T-cell (primary cell): ENCODE measurements at regions not wholly inside any gene's neighbourhood (a gene's known extent, or its start where the extent isn't known, plus 50 kb on each side); places are given as distances from the start of the nearest gene placed in this dataset.

Experiments used
- ATAC-seq, 4 experiments: fragments of 200-7000 bp in 3 of 4; fragments of 150-1000 bp in 1 of 4; cut with Tn5 transposase; replicated peaks in 1 of 4; 1 replicate in 3 of 4; 2 replicates in 1 of 4; pipeline ENCODE4 v1.10.0; 2021; ENCODE audit warnings: moderate library complexity in 3 of 4, mild to moderate bottlenecking in 2 of 4, moderate number of reproducible peaks in 1 of 4
- CTCF ChIA-PET, 2 donors: fragments of 300-600 bp; sonication (Branson Sonifier 250); formaldehyde crosslinking; loops; one replicate each; lab custom pipeline; 2022; ENCODE audit warnings: antibody characterized with exemption in 2 of 2; lab: Charles Lee
- POLR2A ChIA-PET, 2 donors: fragments of 300-600 bp; sonication (Branson Sonifier 250); formaldehyde crosslinking; loops; one replicate each; lab custom pipeline; 2022; ENCODE audit warnings: antibody characterized with exemption in 2 of 2; lab: Charles Lee
- DNase-seq, 35 experiments: peaks; one replicate each; pipeline versions ENCODE4 v3.0.0 to v3.0.0-alpha.2; 2013 to 2023
- H3K27ac ChIP-seq: one replicate; pipeline ENCODE4 v1.5.1; 2013; ENCODE audit warnings: low read length
- H3K27me3 ChIP-seq, 2 experiments: replicated peaks in 1 of 2; 1 replicate in 1 of 2; 2 replicates in 1 of 2; pipeline versions ENCODE4 v1.6.1 to v1.7.0; 2013; ENCODE audit warnings: low read length in 1 of 2, mixed read lengths in 1 of 2; ENCODE audit not compliant: control insufficient read depth in 2 of 2, insufficient read depth in 2 of 2; ENCODE audit errors: extremely low read depth in 1 of 2
- H3K36me3 ChIP-seq, 2 donors: 1 replicate in 1 of 2; 2 replicates in 1 of 2; pipeline versions ENCODE4 v1.6.1 to v1.7.0; 2013; ENCODE audit warnings: low read length in 1 of 2; ENCODE audit not compliant: control insufficient read depth in 2 of 2, insufficient read depth in 1 of 2; ENCODE audit errors: extremely low read depth in 1 of 2
- H3K4me1 ChIP-seq, 2 experiments: 1 replicate in 1 of 2; 2 replicates in 1 of 2; pipeline versions ENCODE4 v1.6.1 to v1.7.0; 2013; ENCODE audit warnings: low read length in 2 of 2, mixed read lengths in 1 of 2; ENCODE audit not compliant: insufficient read depth in 2 of 2, control insufficient read depth in 1 of 2; ENCODE audit errors: extremely low read depth in 1 of 2
- H3K4me3 ChIP-seq, 2 donors: 1 replicate in 1 of 2; 2 replicates in 1 of 2; pipeline versions ENCODE4 v1.5.1 to v1.7.0; 2013; ENCODE audit warnings: mild to moderate bottlenecking in 2 of 2, low read length in 1 of 2, moderate library complexity in 1 of 2; ENCODE audit not compliant: control insufficient read depth in 1 of 2; ENCODE audit errors: extremely low read depth in 1 of 2
- H3K9me3 ChIP-seq: 2 replicates; pipeline ENCODE4 v1.7.0; 2013
- H3K27ac Mint-ChIP-seq, 2 donors: one replicate each; pipeline ENCODE4 v1.8.0; 2020 to 2021; ENCODE audit warnings: mild to moderate bottlenecking in 2 of 2, mixed read lengths in 2 of 2
- H3K27me3 Mint-ChIP-seq, 2 donors: one replicate each; pipeline ENCODE4 v1.8.0; 2021 to 2022; ENCODE audit warnings: mixed read lengths in 2 of 2
- H3K36me3 Mint-ChIP-seq: one replicate; pipeline ENCODE4 v1.8.0; 2021; ENCODE audit warnings: mixed read lengths
- H3K4me1 Mint-ChIP-seq, 3 donors: one replicate each; pipeline ENCODE4 v1.8.0; 2020 to 2022; ENCODE audit warnings: mixed read lengths in 3 of 3, mild to moderate bottlenecking in 1 of 3
- H3K4me3 Mint-ChIP-seq, 3 donors: one replicate each; pipeline ENCODE4 v1.8.0; 2020 to 2022; ENCODE audit warnings: mild to moderate bottlenecking in 3 of 3, mixed read lengths in 3 of 3, moderate library complexity in 3 of 3
- H3K9me3 Mint-ChIP-seq, 3 donors: one replicate each; pipeline ENCODE4 v1.8.0; 2020 to 2022; ENCODE audit warnings: mixed read lengths in 3 of 3
- WGBS: methylation state at CpG from one replicate; pipeline ENCODE4 v1.1.5; 2013; ENCODE audit warnings: missing lambda C conversion rate; ENCODE audit not compliant: insufficient coverage; 5-methylcytosine and 5-hydroxymethylcytosine counted together

- Mint-ChIP-seq H3K4me1 (peaks cover 0 to 18% (median 0%) of the 10 kb centered on the region in 3 donors), H3K27ac (no peak overlapping the region), H3K9me3 (no peaks in the 10 kb centered on the region), H3K36me3 (no peaks in the 10 kb centered on the region), H3K27me3 (no peaks in the 10 kb centered on the region), H3K4me3 (no peak overlapping the region)
- ChIA-PET CTCF (interaction anchor here in 1 of 2 donors (0.6 kb wide), 1 partner anchor 1445 kb away, joined by 3 read pairs; no protein-coding TSS in a partner anchor), POLR2A (no interaction called here)
- ATAC-seq (no peak), DNase-seq (no peak)
- Histone ChIP-seq H3K27ac (no peak overlapping the region), H3K4me1 (no peaks in the 10 kb centered on the region), H3K27me3 (no peaks in the 10 kb centered on the region), H3K36me3 (no peaks in the 10 kb centered on the region), H3K4me3 (no peak overlapping the region), H3K9me3 (no peaks in the 10 kb centered on the region)
- 89% methylated on average over 3 of the region's 7 CpGs for WGBS
Observed at GRCh38 chr10:1950803-1951495, 213.6 kb upstream of the ADARB2 start.

- CTCF ChIA-PET = no interaction called here
- peaks cover 0 to 41% (median 11%) of the 10 kb centered on the region in 3 donors for H3K4me1 Mint-ChIP-seq
- H3K27me3 ChIP-seq = no peaks in the 10 kb centered on the region
- H3K36me3 Mint-ChIP-seq = no peaks in the 10 kb centered on the region
- no peaks in the 10 kb centered on the region for H3K9me3 ChIP-seq
- DNase-seq (peak in 1 of 35 experiments; percentile 34), ATAC-seq (peak in 1 of 4 experiments; percentile 55)
- H3K9me3 Mint-ChIP-seq = peaks cover 0 to 6% (median 0%) of the 10 kb centered on the region in 3 donors
- POLR2A ChIA-PET = interaction anchor here in 1 of 2 donors (0.7 kb wide), 1 partner anchor 16 kb away, joined by 5 read pairs; no protein-coding TSS in a partner anchor
- no peak overlapping the region for H3K4me3 Mint-ChIP-seq
- peaks cover 0 to 6% of the 10 kb centered on the region in 2 experiments for H3K4me1 ChIP-seq
- WGBS = 70% methylated on average over 4 of the region's 4 CpGs
- H3K27ac Mint-ChIP-seq = no peak overlapping the region
- no peak overlapping the region for H3K27ac ChIP-seq
- no peaks in the 10 kb centered on the region for H3K36me3 ChIP-seq
- no peaks in the 10 kb centered on the region for H3K27me3 Mint-ChIP-seq
- H3K4me3 ChIP-seq = no peak overlapping the region
Observed at GRCh38 chr10:1947464-1948003, 210.2 kb upstream of the ADARB2 start.

GRCh38 chr10:1944487-1944886 is 207.2 kb upstream of the ADARB2 start:
- Histone ChIP-seq H3K27me3 (no peaks in the 10 kb centered on the region), H3K27ac (no peak overlapping the region), H3K36me3 (no peaks in the 10 kb centered on the region), H3K4me1 (peaks cover 4 to 22% of the 10 kb centered on the region in 2 experiments), H3K4me3 (no peak overlapping the region), H3K9me3 (no peaks in the 10 kb centered on the region)
- H3K9me3 Mint-ChIP-seq = peaks cover 0 to 6% (median 6%) of the 10 kb centered on the region in 3 donors
- no peak overlapping the region for H3K4me3 Mint-ChIP-seq
- no peak for DNase-seq
- no peaks in the 10 kb centered on the region for H3K27me3 Mint-ChIP-seq
- POLR2A ChIA-PET = no interaction called here
- WGBS = 81% methylated on average over 10 of the region's 11 CpGs
- CTCF ChIA-PET = no interaction called here
- no peaks in the 10 kb centered on the region for H3K36me3 Mint-ChIP-seq
- ATAC-seq = no peak
- H3K27ac Mint-ChIP-seq = peak overlapping the region in 1 of 2 donors; percentile 55
- H3K4me1 Mint-ChIP-seq = peaks cover 7 to 66% (median 19%) of the 10 kb centered on the region in 3 donors

GRCh38 chr10:1942478-1942877 is 205.2 kb upstream of the ADARB2 start:
- H3K9me3 ChIP-seq = no peaks in the 10 kb centered on the region
- ChIA-PET POLR2A (no interaction called here), CTCF (no interaction called here)
- H3K27me3 ChIP-seq = no peaks in the 10 kb centered on the region
- Mint-ChIP-seq H3K27ac (peak overlapping the region in 1 of 2 donors; percentile 83), H3K4me1 (peaks cover 25 to 73% (median 34%) of the 10 kb centered on the region in 3 donors), H3K9me3 (peaks cover 0 to 6% (median 6%) of the 10 kb centered on the region in 3 donors), H3K36me3 (no peaks in the 10 kb centered on the region), H3K4me3 (no peak overlapping the region), H3K27me3 (no peaks in the 10 kb centered on the region)
- DNase-seq (no peak), ATAC-seq (no peak)
- peaks cover 14 to 29% of the 10 kb centered on the region in 2 experiments for H3K4me1 ChIP-seq
- H3K27ac ChIP-seq = no peak overlapping the region
- H3K36me3 ChIP-seq = no peaks in the 10 kb centered on the region
- WGBS = 48% methylated on average over 5 of the region's 7 CpGs
- H3K4me3 ChIP-seq = no peak overlapping the region

- Histone ChIP-seq H3K4me1 (peaks cover 14 to 38% of the 10 kb centered on the region in 2 experiments), H3K9me3 (no peaks in the 10 kb centered on the region), H3K27ac (peak overlapping the region; percentile 91), H3K36me3 (peaks cover 0 to 3% of the 10 kb centered on the region in 2 donors), H3K4me3 (peak overlapping the region in 1 of 2 donors; percentile 16), H3K27me3 (no peaks in the 10 kb centered on the region)
- POLR2A ChIA-PET = interaction anchor here in 1 of 2 donors (0.6 kb wide), 1 partner anchor 14 kb away, joined by 3 read pairs; no protein-coding TSS in a partner anchor
- CTCF ChIA-PET = no interaction called here
- H3K27me3 Mint-ChIP-seq = no peaks in the 10 kb centered on the region
- H3K36me3 Mint-ChIP-seq = no peaks in the 10 kb centered on the region
- ATAC-seq = peak; percentile 60 to 89 (median 72)
- peaks cover 0 to 6% (median 6%) of the 10 kb centered on the region in 3 donors for H3K9me3 Mint-ChIP-seq
- peaks cover 26 to 76% (median 34%) of the 10 kb centered on the region in 3 donors for H3K4me1 Mint-ChIP-seq
- H3K27ac Mint-ChIP-seq = peak overlapping the region; percentile 93 to 100
- H3K4me3 Mint-ChIP-seq = peak overlapping the region; percentile 59 to 81 (median 68)
- 23% methylated on average over 17 of the region's 17 CpGs for WGBS
- peak in 32 of 35 experiments; percentile 23 to 92 (median 66) for DNase-seq
Observed at GRCh38 chr10:1939016-1939415, 201.7 kb upstream of the ADARB2 start.

GRCh38 chr10:1938317-1938716 is 201.0 kb upstream of the ADARB2 start:
- POLR2A ChIA-PET = interaction anchor here in 1 of 2 donors (0.6 to 0.8 kb wide), 2 partner anchors 13 to 16 kb away, joined by 3 read pairs; no protein-coding TSS in a partner anchor
- Histone ChIP-seq H3K27ac (peak overlapping the region; percentile 91), H3K36me3 (peaks cover 0 to 3% of the 10 kb centered on the region in 2 donors), H3K27me3 (no peaks in the 10 kb centered on the region), H3K4me3 (no peak overlapping the region), H3K9me3 (no peaks in the 10 kb centered on the region), H3K4me1 (peaks cover 14 to 37% of the 10 kb centered on the region in 2 experiments)
- CTCF ChIA-PET = no interaction called here
- Mint-ChIP-seq H3K4me3 (peak overlapping the region; percentile 28 to 81 (median 68)), H3K4me1 (peaks cover 26 to 74% (median 31%) of the 10 kb centered on the region in 3 donors), H3K27ac (peak overlapping the region; percentile 93 to 100), H3K36me3 (no peaks in the 10 kb centered on the region), H3K27me3 (no peaks in the 10 kb centered on the region), H3K9me3 (peaks cover 0 to 6% (median 6%) of the 10 kb centered on the region in 3 donors)
- DNase-seq (peak in 31 of 35 experiments; percentile 8 to 87 (median 61)), ATAC-seq (peak; percentile 80 to 85 (median 82))
- WGBS = 10% methylated on average over 3 of the region's 7 CpGs
